Endothelial cell (in vitro differentiated cells): ENCODE measurements at regions not wholly inside any gene's neighbourhood (a gene's known extent, or its start where the extent isn't known, plus 50 kb on each side); places are given as distances from the start of the nearest gene placed in this dataset.

ENCODE experiments used
- DNase-seq: peaks from one replicate; pipeline ENCODE4 v3.0.0; 2021; ENCODE audit warnings: low spot score
- H3K27ac Mint-ChIP-seq: one replicate; pipeline ENCODE4 v1.8.0; 2021; ENCODE audit warnings: mixed read lengths, inconsistent platforms; ENCODE audit not compliant: unreplicated experiment
- H3K27me3 Mint-ChIP-seq: one replicate; pipeline ENCODE4 v1.8.0; 2021; ENCODE audit warnings: mild to moderate bottlenecking, moderate library complexity, mixed read lengths, inconsistent platforms; ENCODE audit not compliant: unreplicated experiment
- H3K36me3 Mint-ChIP-seq: one replicate; pipeline ENCODE4 v1.8.0; 2021; ENCODE audit warnings: mild to moderate bottlenecking, low read depth, mixed read lengths, inconsistent platforms; ENCODE audit not compliant: unreplicated experiment
- H3K4me1 Mint-ChIP-seq: one replicate; pipeline ENCODE4 v1.8.0; 2021; ENCODE audit warnings: mild to moderate bottlenecking, mixed read lengths, inconsistent platforms; ENCODE audit not compliant: unreplicated experiment
- H3K4me3 Mint-ChIP-seq: one replicate; pipeline ENCODE4 v1.8.0; 2021; ENCODE audit warnings: mild to moderate bottlenecking, mixed read lengths, inconsistent platforms; ENCODE audit not compliant: unreplicated experiment
- H3K9me3 Mint-ChIP-seq: one replicate; pipeline ENCODE4 v1.8.0; 2021; ENCODE audit warnings: mixed read lengths, inconsistent platforms; ENCODE audit not compliant: unreplicated experiment
- TF ChIP-seq, protein P1 (sequence below): fragments of 200-600 bp; sonication (generic); IDR thresholded peaks from one replicate; pipeline ENCODE4 v1.5.0; 2021; ENCODE audit warnings: antibody characterized with exemption; ENCODE audit not compliant: unreplicated experiment

DNA sequence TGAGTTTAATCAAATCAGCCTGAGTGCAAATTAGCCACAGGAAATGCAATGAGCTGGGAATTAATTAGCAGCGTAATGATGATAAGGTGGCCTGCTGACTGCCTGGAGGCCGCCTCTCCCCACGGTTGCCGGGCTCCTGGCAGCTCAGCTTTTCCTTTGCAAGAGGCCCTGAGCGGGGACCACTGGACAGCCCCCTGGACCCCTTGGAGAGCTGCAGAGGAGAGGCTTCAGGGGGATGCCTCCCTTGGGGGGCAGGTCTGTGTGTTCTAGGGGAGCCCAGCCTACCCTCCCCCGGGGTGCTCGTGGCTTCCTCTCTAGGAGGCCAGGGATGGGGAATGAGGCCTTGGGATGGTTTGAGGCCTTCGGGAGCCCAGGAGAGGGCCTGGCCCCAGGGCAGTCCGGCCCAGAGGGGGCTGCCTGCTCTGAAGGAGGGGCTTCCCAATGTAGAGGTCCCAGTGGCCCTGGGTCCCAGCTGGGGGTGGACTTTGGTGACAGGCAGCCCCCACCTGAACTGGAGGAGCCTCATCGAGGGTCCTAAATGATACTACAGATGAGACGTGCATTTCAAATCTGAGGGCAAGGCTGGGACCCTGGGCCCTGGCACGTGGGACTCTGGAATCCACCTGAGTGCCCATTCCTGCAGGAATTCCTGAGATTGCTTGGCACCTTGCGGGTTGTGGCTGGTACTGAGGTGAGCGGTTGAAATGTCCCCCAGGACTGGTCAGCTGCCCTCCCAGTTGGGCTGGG, 66.4 kb upstream of the BHLHE23 start:
- Mint-ChIP-seq H3K4me1 (peaks cover 2% of the 10 kb centered on the region), H3K27me3 (peaks cover 10% of the 10 kb centered on the region), H3K4me3 (no peak overlapping the region), H3K9me3 (no peaks in the 10 kb centered on the region), H3K27ac (no peak overlapping the region), H3K36me3 (peaks cover 3% of the 10 kb centered on the region)
- no peak for DNase-seq
- TF ChIP-seq, protein P1, sequence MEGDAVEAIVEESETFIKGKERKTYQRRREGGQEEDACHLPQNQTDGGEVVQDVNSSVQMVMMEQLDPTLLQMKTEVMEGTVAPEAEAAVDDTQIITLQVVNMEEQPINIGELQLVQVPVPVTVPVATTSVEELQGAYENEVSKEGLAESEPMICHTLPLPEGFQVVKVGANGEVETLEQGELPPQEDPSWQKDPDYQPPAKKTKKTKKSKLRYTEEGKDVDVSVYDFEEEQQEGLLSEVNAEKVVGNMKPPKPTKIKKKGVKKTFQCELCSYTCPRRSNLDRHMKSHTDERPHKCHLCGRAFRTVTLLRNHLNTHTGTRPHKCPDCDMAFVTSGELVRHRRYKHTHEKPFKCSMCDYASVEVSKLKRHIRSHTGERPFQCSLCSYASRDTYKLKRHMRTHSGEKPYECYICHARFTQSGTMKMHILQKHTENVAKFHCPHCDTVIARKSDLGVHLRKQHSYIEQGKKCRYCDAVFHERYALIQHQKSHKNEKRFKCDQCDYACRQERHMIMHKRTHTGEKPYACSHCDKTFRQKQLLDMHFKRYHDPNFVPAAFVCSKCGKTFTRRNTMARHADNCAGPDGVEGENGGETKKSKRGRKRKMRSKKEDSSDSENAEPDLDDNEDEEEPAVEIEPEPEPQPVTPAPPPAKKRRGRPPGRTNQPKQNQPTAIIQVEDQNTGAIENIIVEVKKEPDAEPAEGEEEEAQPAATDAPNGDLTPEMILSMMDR, result no peak

- Mint-ChIP-seq H3K4me1 (peaks cover 2% of the 10 kb centered on the region), H3K36me3 (peaks cover 3% of the 10 kb centered on the region), H3K9me3 (no peaks in the 10 kb centered on the region), H3K27me3 (peaks cover 10% of the 10 kb centered on the region), H3K27ac (no peak overlapping the region), H3K4me3 (no peak overlapping the region)
- DNase-seq, result no peak
- TF ChIP-seq, protein P1, result no peak
Measured at GRCh38 chr20:63072231-63072791, 65.5 kb upstream of the BHLHE23 start.

DNA sequence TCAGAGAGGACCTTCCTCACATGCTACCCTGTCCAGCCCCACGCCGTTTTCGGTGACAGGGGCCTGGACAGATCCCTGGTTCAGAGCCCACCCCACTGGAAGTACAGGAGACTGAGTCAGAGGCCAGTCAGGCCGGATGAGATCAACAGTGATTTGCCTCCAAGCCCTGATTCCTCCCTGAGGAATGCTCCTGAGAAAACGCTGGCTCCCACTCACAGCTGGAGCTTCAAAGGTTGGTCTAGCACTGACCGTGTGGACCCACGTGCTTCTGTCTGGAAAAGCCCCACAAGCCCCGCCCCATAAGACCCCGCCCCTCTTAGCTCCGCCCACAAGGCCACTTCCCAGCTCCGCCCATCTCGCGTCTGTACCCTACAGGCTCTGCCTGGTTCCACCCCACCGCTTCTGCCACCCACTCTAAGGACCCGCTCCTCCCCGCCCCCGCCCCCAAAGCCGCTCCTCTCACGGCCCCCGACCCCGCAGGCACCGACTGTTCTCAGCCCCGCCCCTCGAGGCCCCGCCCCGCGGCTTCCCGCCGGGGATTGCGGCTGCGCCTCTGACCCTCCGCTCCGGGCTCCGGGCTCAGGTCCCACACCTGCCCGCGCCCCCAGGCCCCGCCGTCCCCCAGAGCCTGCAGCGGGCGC, 64.9 kb upstream of the BHLHE23 start:
- H3K4me3 Mint-ChIP-seq, result no peak overlapping the region
- no peak overlapping the region for H3K27ac Mint-ChIP-seq
- peaks cover 14% of the 10 kb centered on the region for H3K27me3 Mint-ChIP-seq
- no peaks in the 10 kb centered on the region for H3K9me3 Mint-ChIP-seq
- H3K4me1 Mint-ChIP-seq, result peaks cover 2% of the 10 kb centered on the region
- no peak for DNase-seq
- peaks cover 3% of the 10 kb centered on the region for H3K36me3 Mint-ChIP-seq
- TF ChIP-seq, protein P1, result no peak

DNA sequence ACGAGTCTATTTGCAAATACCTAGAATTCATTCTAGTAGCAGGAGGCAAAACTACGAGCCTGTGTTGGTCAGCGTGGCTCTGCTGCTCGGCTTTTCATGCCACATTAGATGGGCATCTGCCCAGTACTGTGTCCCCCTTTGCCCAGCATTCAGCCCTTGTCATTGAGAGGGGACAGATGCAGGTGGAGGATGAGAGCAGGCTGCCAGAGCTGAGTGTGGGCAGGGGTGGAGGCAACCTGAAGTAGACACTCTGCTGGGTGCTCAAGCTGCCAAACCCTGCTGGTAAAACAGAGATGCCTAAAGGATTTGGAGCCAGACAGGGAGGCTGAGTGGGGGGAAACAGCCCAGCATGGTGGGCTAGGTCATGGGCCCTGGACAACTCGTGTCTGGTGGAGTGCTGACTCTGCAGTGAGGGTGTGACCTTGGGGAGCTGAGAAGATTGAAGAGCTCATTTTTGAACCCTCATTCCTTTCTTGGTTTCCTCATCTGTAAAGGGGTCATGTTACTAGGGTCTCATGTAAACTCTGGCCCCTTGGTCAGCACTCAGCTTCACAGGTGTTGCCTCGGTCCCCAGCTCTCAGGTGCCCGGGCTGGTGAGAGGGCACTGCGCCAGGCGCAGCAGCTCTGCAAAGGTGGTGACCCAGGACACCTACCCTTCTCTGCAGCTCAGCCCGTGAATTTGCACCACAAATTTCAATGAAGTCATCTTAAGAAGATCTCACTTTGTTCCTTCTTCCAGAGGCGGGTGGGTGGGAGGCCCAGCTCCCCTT, 64.2 kb upstream of the BHLHE23 start:
- H3K4me1 Mint-ChIP-seq, result peaks cover 2% of the 10 kb centered on the region
- no peaks in the 10 kb centered on the region for H3K9me3 Mint-ChIP-seq
- no peak overlapping the region for H3K4me3 Mint-ChIP-seq
- H3K27ac Mint-ChIP-seq, result no peak overlapping the region
- peaks cover 3% of the 10 kb centered on the region for H3K36me3 Mint-ChIP-seq
- peaks cover 14% of the 10 kb centered on the region for H3K27me3 Mint-ChIP-seq
- TF ChIP-seq, protein P1, result no peak
- DNase-seq, result no peak
